GM12878 (cell line): ENCODE measurements at regions not wholly inside any gene's neighbourhood (a gene's known extent, or its start where the extent isn't known, plus 50 kb on each side); places are given as distances from the start of the nearest gene placed in this dataset.

Source experiments
- ATAC-seq: fragments of 200-7000 bp; cut with Tn5 transposase; 3 replicates; pipeline ENCODE4 v1.9.1; 2020; ENCODE audit warnings: mild to moderate bottlenecking, moderate library complexity
- BruUV-seq: library from RNA; stranded (reverse); fragments of 400-500 nt; replicated peaks from 2 replicates; lab custom pipeline; 2021; lab: Mats Ljungman, UMichigan
- CTCF ChIA-PET: fragments of 300-600 bp; sonication (Branson Sonifier 250); formaldehyde crosslinking; extraction: SDS; loops from one replicate; lab custom pipeline; 2021; ENCODE audit warnings: inconsistent platforms; lab: Yijun Ruan, JAX
- POLR2A ChIA-PET: fragments of 350-600 bp; formaldehyde crosslinking; extraction: SDS; loops from one replicate; lab custom pipeline; 2021; ENCODE audit warnings: inconsistent platforms; lab: Charles Lee
- RAD21 ChIA-PET: fragments of 300-600 bp; sonication (Branson Sonifier 250); formaldehyde crosslinking; loops from one replicate; lab custom pipeline; 2023; ENCODE audit warnings: antibody characterized with exemption; ENCODE audit not compliant: unreplicated experiment; lab: Charles Lee
- SMC1A ChIA-PET: fragments of 300-600 bp; sonication (Branson Sonifier 250); formaldehyde crosslinking; loops from one replicate; lab custom pipeline; 2023; ENCODE audit not compliant: unreplicated experiment, uncharacterized antibody; lab: Charles Lee
- DNase-seq: peaks from one replicate; pipeline ENCODE4 v3.0.0-alpha.2; 2011; ENCODE audit warnings: low read depth, low spot score
- FAIRE-seq: peaks from 3 replicates; lab custom pipeline; 2011; peaks lifted over from hg19 to GRCh38; lab: Jason Lieb, UNC
- H2AFZ ChIP-seq: 2 replicates; pipeline ENCODE4 v1.6.0; 2011; ENCODE audit warnings: low read depth, low read length, control low read depth; ENCODE audit not compliant: control insufficient read depth
- H3K27ac ChIP-seq: 2 replicates; pipeline ENCODE4 v1.5.1; 2011; ENCODE audit warnings: control low read depth; ENCODE audit not compliant: control insufficient read depth, insufficient read depth
- H3K27me3 ChIP-seq, 2 experiments: replicated peaks in 1 of 2; 2 replicates each; pipeline versions ENCODE4 v1.6.0 to v1.6.1; 2011; ENCODE audit warnings: low read length in 1 of 2; ENCODE audit not compliant: control insufficient read depth in 2 of 2, insufficient read depth in 2 of 2
- H3K36me3 ChIP-seq, 2 experiments: 2 replicates each; pipeline ENCODE4 v1.5.1; 2011; ENCODE audit warnings: low read length in 1 of 2; ENCODE audit not compliant: control insufficient read depth in 2 of 2, insufficient read depth in 2 of 2
- H3K4me1 ChIP-seq: 2 replicates; pipeline ENCODE4 v1.6.1; 2011; ENCODE audit warnings: mild to moderate bottlenecking, low read length, moderate library complexity, mixed read lengths; ENCODE audit not compliant: control insufficient read depth, insufficient read depth
- H3K4me2 ChIP-seq: 2 replicates; pipeline ENCODE4 v1.6.0; 2011; ENCODE audit warnings: control low read depth; ENCODE audit not compliant: control insufficient read depth, insufficient read depth
- H3K4me3 ChIP-seq: fragments of 200-600 bp; sonication (generic); 2 replicates; pipeline ENCODE4 v1.5.1; 2016
- H3K79me2 ChIP-seq: 2 replicates; pipeline ENCODE4 v1.6.0; 2011; ENCODE audit warnings: low read length; ENCODE audit not compliant: control insufficient read depth, insufficient read depth
- H3K9ac ChIP-seq: 2 replicates; pipeline ENCODE4 v1.8.0; 2011; ENCODE audit warnings: low read length, control low read depth, mixed read lengths; ENCODE audit not compliant: control insufficient read depth, insufficient read depth
- H3K9me3 ChIP-seq: replicated peaks from 3 replicates; pipeline ENCODE4 v1.5.1; 2011; ENCODE audit warnings: mild to moderate bottlenecking, low read length; ENCODE audit not compliant: control insufficient read depth, insufficient read depth
- H4K20me1 ChIP-seq: 2 replicates; pipeline ENCODE4 v1.6.0; 2011; ENCODE audit not compliant: control insufficient read depth, insufficient read depth
- BCL11A ChIP-seq: IDR thresholded peaks from 2 replicates; pipeline ENCODE4 v1.6.1; 2011; ENCODE audit warnings: low read depth, low read length
- BMI1 ChIP-seq: fragments of 450-650 bp; IDR thresholded peaks from 2 replicates; pipeline ENCODE4 v1.6.1; 2016; ENCODE audit warnings: mild to moderate bottlenecking, moderate library complexity, borderline replicate concordance
- ESRRA ChIP-seq: IDR thresholded peaks from 2 replicates; pipeline ENCODE4 v1.6.1; 2012; ENCODE audit warnings: mild to moderate bottlenecking, low read length, improper control_type of control experiment
- PRDM15 ChIP-seq: fragments of 450-650 bp; formaldehyde crosslinking; IDR thresholded peaks from 2 replicates; pipeline ENCODE4 v1.4.0; 2020; ENCODE audit warnings: mild to moderate bottlenecking, moderate library complexity
- RFX5 ChIP-seq: IDR thresholded peaks from 2 replicates; pipeline ENCODE4 v1.6.1; 2011; ENCODE audit warnings: low read depth, low read length, improper control_type of control experiment
- SMAD5 ChIP-seq: IDR thresholded peaks from 2 replicates; pipeline ENCODE4 v1.6.1; 2016; ENCODE audit warnings: antibody characterized with exemption, low read depth
- STAT3 ChIP-seq: IDR thresholded peaks from 2 replicates; pipeline ENCODE4 v1.6.1; 2011; ENCODE audit warnings: low read depth, low read length, improper control_type of control experiment
- SUPT20H ChIP-seq: IDR thresholded peaks from 2 replicates; pipeline ENCODE4 v1.6.1; 2011; ENCODE audit warnings: low read depth, mild to moderate bottlenecking, low read length, moderate library complexity, borderline replicate concordance; ENCODE audit not compliant: control insufficient read depth
- USF2 ChIP-seq: IDR thresholded peaks from 2 replicates; pipeline ENCODE4 v1.6.1; 2011; ENCODE audit warnings: low read depth, low read length, improper control_type of control experiment, borderline replicate concordance
- ZBTB4 ChIP-seq: fragments of 450-650 bp; formaldehyde crosslinking; IDR thresholded peaks from 2 replicates; pipeline ENCODE4 v1.4.0; 2022; ENCODE audit warnings: mild to moderate bottlenecking, moderate library complexity
- ZNF217 ChIP-seq: fragments of 450-650 bp; IDR thresholded peaks from 2 replicates; pipeline ENCODE4 v1.6.1; 2017; ENCODE audit warnings: antibody characterized with exemption, mild to moderate bottlenecking
- WGBS: methylation state at CpG from one replicate; pipeline ENCODE4 v1.1.6; 2016; ENCODE audit warnings: low lambda C conversion rate; ENCODE audit not compliant: insufficient replicate concordance, insufficient coverage; ENCODE audit errors: missing lambda C conversion rate; 5-methylcytosine and 5-hydroxymethylcytosine counted together
- in situ Hi-C: fragments of 300-500 bp; cut with MboI; formaldehyde crosslinking; loops from 9 replicates; pipeline ENCODE4 v1.14.3; 2018; ENCODE audit warnings: mixed read lengths
- intact Hi-C: fragments of 100-400 bp; cut with micrococcal nuclease; formaldehyde crosslinking; loops from one replicate; pipeline ENCODE4 v1.14.2; 2022; ENCODE audit not compliant: unreplicated experiment

- CTCF ChIA-PET = no interaction called here
- no peak overlapping the region for H3K4me3 ChIP-seq
- RAD21 ChIA-PET = no interaction called here
- no peaks in the 10 kb centered on the region for H3K36me3 ChIP-seq
- FAIRE-seq (no peak), DNase-seq (no peak), ATAC-seq (no peak)
- no TSS peak for BruUV-seq
- H3K27me3 ChIP-seq = no peaks in the 10 kb centered on the region
- WGBS = 30% methylated on average over 4 of the region's 4 CpGs
- in situ Hi-C loops (no loop called here), intact Hi-C loops (no loop called here)
- TF ChIP-seq BCL11A (no peak), ZNF217 (no peak)
- no peak overlapping the region for H3K4me2 ChIP-seq
- POLR2A ChIA-PET = no interaction called here
- H4K20me1 ChIP-seq = no peaks in the 10 kb centered on the region; the same call in 1 of the 2 replicates
- H2AFZ ChIP-seq = no peak overlapping the region
- H3K79me2 ChIP-seq = no peaks in the 10 kb centered on the region
- H3K4me1 ChIP-seq = no peaks in the 10 kb centered on the region
- SMC1A ChIA-PET = no interaction called here
- H3K9ac ChIP-seq = no peak overlapping the region
- no peaks in the 10 kb centered on the region for H3K9me3 ChIP-seq
- no peak overlapping the region for H3K27ac ChIP-seq
Measured at GRCh38 chr4:138800421-138800820, 215.2 kb upstream of the NOCT start.

- WGBS = 10% methylated on average over 4 of the region's 4 CpGs
- Histone ChIP-seq H3K4me3 (no peak overlapping the region), H3K4me2 (no peak overlapping the region), H3K9ac (no peak overlapping the region), H2AFZ (no peak overlapping the region), H3K9me3 (no peaks in the 10 kb centered on the region), H3K4me1 (no peaks in the 10 kb centered on the region), H3K36me3 (no peaks in the 10 kb centered on the region), H3K27ac (no peak overlapping the region), H4K20me1 (no peaks in the 10 kb centered on the region), H3K79me2 (no peaks in the 10 kb centered on the region), H3K27me3 (no peaks in the 10 kb centered on the region)
- DNase-seq = no peak
- CTCF ChIA-PET = interaction anchor here (0.6 kb wide), 1 partner anchor 784 kb away, joined by 3 read pairs; no protein-coding TSS in a partner anchor
- in situ Hi-C loops (no loop called here), intact Hi-C loops (no loop called here)
- SMC1A ChIA-PET = no interaction called here
- FAIRE-seq = no peak
- POLR2A ChIA-PET = no interaction called here
- RAD21 ChIA-PET = no interaction called here
- BruUV-seq = no TSS peak
- no peak for ATAC-seq
- TF ChIP-seq USF2 (no peak), BMI1 (no peak), PRDM15 (no peak), SMAD5 (no peak), STAT3 (no peak), ZBTB4 (no peak), SUPT20H (no peak), ESRRA (no peak), RFX5 (no peak)
Measured at GRCh38 chr4:138798404-138798803, 217.2 kb upstream of the NOCT start.
